ENCODE measurements at regions not wholly inside any gene's neighbourhood (a gene's known extent, or its start where the extent isn't known, plus 50 kb on each side); places are given as distances from the start of the nearest gene placed in this dataset.

- H3K9me3 Mint-ChIP-seq, result peaks cover 7% of the 10 kb centered on the region
- DNase-seq (ENCODE audit: low spot score), result no peak
- no peaks in the 10 kb centered on the region for H3K4me1 Mint-ChIP-seq (ENCODE audit: low read depth)
- H3K36me3 Mint-ChIP-seq (ENCODE audit: low read depth), result no peaks in the 10 kb centered on the region
- H3K27ac Mint-ChIP-seq, result no peak overlapping the region
- H3K4me3 Mint-ChIP-seq, result no peak overlapping the region
- no peaks in the 10 kb centered on the region for H3K27me3 Mint-ChIP-seq (ENCODE audit: low read depth)
Measured at GRCh38 chr7:81349044-81349443, 420.8 kb downstream of the HGF start.

GRCh38 chr7:81339946-81340345, 421.1 kb upstream of the SEMA3C start:
- H3K36me3 Mint-ChIP-seq (ENCODE audit: low read depth), result no peaks in the 10 kb centered on the region
- H3K27ac Mint-ChIP-seq, result no peak overlapping the region
- no peak for DNase-seq (ENCODE audit: low spot score)
- peaks cover 8% of the 10 kb centered on the region for H3K9me3 Mint-ChIP-seq
- no peaks in the 10 kb centered on the region for H3K4me1 Mint-ChIP-seq (ENCODE audit: low read depth)
- no peak overlapping the region for H3K4me3 Mint-ChIP-seq
- H3K27me3 Mint-ChIP-seq (ENCODE audit: low read depth), result no peaks in the 10 kb centered on the region

- DNase-seq (ENCODE audit: low spot score), result no peak
- no peaks in the 10 kb centered on the region for H3K4me1 Mint-ChIP-seq (ENCODE audit: low read depth)
- no peak overlapping the region for H3K4me3 Mint-ChIP-seq
- no peaks in the 10 kb centered on the region for H3K27me3 Mint-ChIP-seq (ENCODE audit: low read depth)
- no peak overlapping the region for H3K27ac Mint-ChIP-seq
- no peaks in the 10 kb centered on the region for H3K36me3 Mint-ChIP-seq (ENCODE audit: low read depth)
- peaks cover 8% of the 10 kb centered on the region for H3K9me3 Mint-ChIP-seq
Measured at GRCh38 chr7:81333536-81333935, 414.7 kb upstream of the SEMA3C start.

- H3K4me1 Mint-ChIP-seq (ENCODE audit: low read depth), result no peaks in the 10 kb centered on the region
- no peak overlapping the region for H3K4me3 Mint-ChIP-seq
- DNase-seq (ENCODE audit: low spot score), result no peak
- no peak overlapping the region for H3K27ac Mint-ChIP-seq
- no peaks in the 10 kb centered on the region for H3K27me3 Mint-ChIP-seq (ENCODE audit: low read depth)
- H3K9me3 Mint-ChIP-seq, result peaks cover 8% of the 10 kb centered on the region
- H3K36me3 Mint-ChIP-seq (ENCODE audit: low read depth), result no peaks in the 10 kb centered on the region
Measured at GRCh38 chr7:81333004-81333403, 414.2 kb upstream of the SEMA3C start.

DNA sequence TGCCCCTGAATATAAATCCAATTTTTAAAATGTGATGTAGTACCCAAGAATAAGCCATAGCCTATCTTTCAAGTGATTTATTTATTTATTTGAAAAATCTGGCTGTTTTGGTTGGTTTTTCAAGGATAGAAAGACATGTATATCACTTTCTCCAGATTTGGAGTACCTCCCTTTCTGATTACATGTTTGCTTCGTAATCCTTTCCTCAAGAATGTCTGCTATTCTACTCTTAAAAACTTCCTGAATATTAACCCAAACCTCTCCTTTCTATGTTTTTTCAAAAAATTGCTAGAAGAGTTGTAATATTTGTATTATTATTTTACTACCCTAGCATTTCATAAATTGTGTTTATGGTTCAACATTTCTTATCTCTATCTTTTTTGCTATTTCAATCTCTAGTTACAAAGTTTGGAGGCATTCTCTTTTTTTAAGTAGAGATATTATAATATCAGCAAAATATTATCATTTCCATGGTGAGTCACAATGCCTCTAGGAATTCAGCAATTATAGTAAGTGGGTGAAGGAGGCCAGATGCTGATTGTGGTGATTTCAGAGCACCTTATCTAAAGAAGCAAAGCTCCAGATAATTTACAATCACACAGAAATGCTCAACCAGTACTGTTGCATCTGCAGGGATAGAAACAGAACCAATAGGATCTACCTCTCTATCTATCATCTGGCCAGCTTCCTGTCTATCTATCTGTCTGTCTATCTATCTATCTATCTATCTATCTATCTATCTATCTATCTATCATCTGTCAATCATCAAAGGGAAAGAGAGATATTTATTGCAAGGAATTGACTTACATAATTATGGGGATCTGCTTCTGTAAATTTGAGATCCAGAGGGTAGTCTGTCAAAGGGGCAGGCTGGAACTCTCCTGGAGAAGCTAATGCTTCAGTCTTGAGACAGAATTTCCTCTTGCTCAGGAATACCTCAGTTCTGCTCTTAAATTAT, 412.5 kb upstream of the SEMA3C start:
- Mint-ChIP-seq H3K27me3 (ENCODE audit: low read depth) (no peaks in the 10 kb centered on the region), H3K4me3 (no peak overlapping the region), H3K27ac (no peak overlapping the region), H3K4me1 (ENCODE audit: low read depth) (no peaks in the 10 kb centered on the region), H3K9me3 (peaks cover 8% of the 10 kb centered on the region), H3K36me3 (ENCODE audit: low read depth) (no peaks in the 10 kb centered on the region)
- no peak for DNase-seq (ENCODE audit: low spot score)

- H3K27ac Mint-ChIP-seq, result no peak overlapping the region
- H3K4me1 Mint-ChIP-seq (ENCODE audit: low read depth), result no peaks in the 10 kb centered on the region
- peaks cover 8% of the 10 kb centered on the region for H3K9me3 Mint-ChIP-seq
- H3K4me3 Mint-ChIP-seq, result no peak overlapping the region
- no peak for DNase-seq (ENCODE audit: low spot score)
- no peaks in the 10 kb centered on the region for H3K27me3 Mint-ChIP-seq (ENCODE audit: low read depth)
- no peaks in the 10 kb centered on the region for H3K36me3 Mint-ChIP-seq (ENCODE audit: low read depth)
Measured at GRCh38 chr7:81330108-81330507, 411.3 kb upstream of the SEMA3C start.

- no peak overlapping the region for H3K27ac Mint-ChIP-seq
- no peaks in the 10 kb centered on the region for H3K4me1 Mint-ChIP-seq (ENCODE audit: low read depth)
- no peak overlapping the region for H3K4me3 Mint-ChIP-seq
- no peaks in the 10 kb centered on the region for H3K36me3 Mint-ChIP-seq (ENCODE audit: low read depth)
- no peak for DNase-seq (ENCODE audit: low spot score)
- H3K27me3 Mint-ChIP-seq (ENCODE audit: low read depth), result no peaks in the 10 kb centered on the region
- H3K9me3 Mint-ChIP-seq, result peaks cover 8% of the 10 kb centered on the region
Measured at GRCh38 chr7:81327468-81328266, 408.8 kb upstream of the SEMA3C start.

DNA sequence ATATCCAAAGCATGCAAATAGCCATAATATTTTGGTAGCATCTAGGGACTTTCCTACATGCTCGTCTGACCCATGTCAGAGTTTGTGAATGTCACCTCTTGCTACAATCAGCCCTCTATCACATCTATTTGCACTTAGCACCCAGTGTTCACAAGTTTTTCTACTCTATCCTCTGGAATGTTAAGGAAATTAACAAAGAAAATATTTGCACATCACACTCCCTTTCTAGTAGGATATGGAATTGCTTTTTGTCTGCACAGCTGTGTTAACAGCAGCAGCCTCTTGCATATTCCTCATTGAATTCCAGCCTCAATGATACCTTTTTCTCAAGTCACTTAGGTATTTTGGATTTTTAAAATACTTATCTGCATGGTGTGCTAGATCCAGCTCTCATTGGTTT, 403.1 kb upstream of the SEMA3C start:
- Mint-ChIP-seq H3K27ac (no peak overlapping the region), H3K27me3 (ENCODE audit: low read depth) (no peaks in the 10 kb centered on the region), H3K4me1 (ENCODE audit: low read depth) (no peaks in the 10 kb centered on the region), H3K9me3 (peaks cover under 1% of the 10 kb centered on the region), H3K36me3 (ENCODE audit: low read depth) (no peaks in the 10 kb centered on the region), H3K4me3 (no peak overlapping the region)
- no peak for DNase-seq (ENCODE audit: low spot score)

DNA sequence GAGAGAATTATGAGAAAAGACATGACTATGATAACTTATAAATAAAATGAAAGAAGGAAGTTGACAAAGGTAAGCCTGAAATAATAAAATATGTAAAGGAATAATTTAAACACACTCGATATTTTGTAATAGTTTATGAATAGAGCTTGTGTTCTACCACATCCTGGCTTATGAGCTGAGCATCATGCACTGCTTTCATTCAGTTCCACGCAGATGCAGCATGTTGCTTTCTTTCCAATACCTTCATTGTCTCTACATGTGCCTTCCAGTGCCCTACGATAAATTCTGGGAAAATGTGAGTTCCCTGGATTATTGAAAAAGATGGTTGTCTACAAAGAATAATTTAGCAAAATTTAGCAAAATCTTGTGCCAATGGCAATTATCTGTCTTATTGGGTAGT, 398.9 kb upstream of the SEMA3C start:
- Mint-ChIP-seq H3K4me3 (no peak overlapping the region), H3K36me3 (ENCODE audit: low read depth) (no peaks in the 10 kb centered on the region), H3K9me3 (no peaks in the 10 kb centered on the region), H3K27me3 (ENCODE audit: low read depth) (no peaks in the 10 kb centered on the region), H3K27ac (no peak overlapping the region), H3K4me1 (ENCODE audit: low read depth) (no peaks in the 10 kb centered on the region)
- DNase-seq (ENCODE audit: low spot score), result no peak

- no peak overlapping the region for H3K4me3 Mint-ChIP-seq
- no peaks in the 10 kb centered on the region for H3K36me3 Mint-ChIP-seq (ENCODE audit: low read depth)
- no peaks in the 10 kb centered on the region for H3K4me1 Mint-ChIP-seq (ENCODE audit: low read depth)
- DNase-seq (ENCODE audit: low spot score), result no peak
- no peak overlapping the region for H3K27ac Mint-ChIP-seq
- no peaks in the 10 kb centered on the region for H3K27me3 Mint-ChIP-seq (ENCODE audit: low read depth)
- H3K9me3 Mint-ChIP-seq, result no peaks in the 10 kb centered on the region
Measured at GRCh38 chr7:81308643-81309322, 389.9 kb upstream of the SEMA3C start.

DNA sequence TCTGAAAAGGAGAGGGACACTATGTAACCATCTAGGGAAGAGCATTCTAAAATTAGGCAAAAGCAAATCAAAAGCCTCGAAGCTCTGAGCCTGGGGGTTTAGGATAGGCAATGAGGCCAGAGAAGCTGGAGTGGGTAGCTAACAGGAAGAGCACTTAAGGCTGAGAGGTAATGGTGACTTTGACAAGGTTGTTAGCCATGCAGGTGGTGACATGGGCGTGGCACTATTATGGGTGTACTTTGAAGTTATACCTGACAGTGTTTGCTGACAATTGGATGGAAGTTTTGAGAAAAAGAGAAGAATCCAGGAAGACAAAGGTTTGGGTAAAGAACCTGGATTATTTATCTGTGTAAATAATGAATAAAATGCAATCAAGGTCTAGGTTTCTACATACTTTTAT, 383.0 kb upstream of the SEMA3C start:
- no peaks in the 10 kb centered on the region for H3K9me3 Mint-ChIP-seq
- DNase-seq (ENCODE audit: low spot score), result no peak
- H3K4me3 Mint-ChIP-seq, result no peak overlapping the region
- H3K36me3 Mint-ChIP-seq (ENCODE audit: low read depth), result no peaks in the 10 kb centered on the region
- H3K4me1 Mint-ChIP-seq (ENCODE audit: low read depth), result no peaks in the 10 kb centered on the region
- H3K27me3 Mint-ChIP-seq (ENCODE audit: low read depth), result no peaks in the 10 kb centered on the region
- no peak overlapping the region for H3K27ac Mint-ChIP-seq

DNA sequence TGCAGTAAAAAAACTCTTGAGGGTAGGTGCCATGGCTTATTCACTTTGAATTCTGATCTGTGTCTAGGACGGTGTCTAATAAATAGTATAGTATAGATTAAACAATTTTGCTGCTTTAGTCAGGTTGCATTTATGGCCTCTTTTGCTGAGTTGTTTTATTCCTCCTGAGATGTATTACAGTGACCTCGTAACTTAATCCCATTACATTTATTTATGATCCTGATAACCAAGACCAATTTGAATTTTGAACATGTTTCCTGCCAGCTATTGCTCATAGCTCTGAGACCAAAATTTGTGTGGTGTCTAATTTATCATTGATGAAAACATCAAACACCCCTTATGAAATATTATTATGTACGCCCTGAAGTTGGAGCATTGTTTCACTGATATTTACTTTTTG, 381.9 kb upstream of the SEMA3C start:
- no peaks in the 10 kb centered on the region for H3K36me3 Mint-ChIP-seq (ENCODE audit: low read depth)
- H3K27me3 Mint-ChIP-seq (ENCODE audit: low read depth), result no peaks in the 10 kb centered on the region
- DNase-seq (ENCODE audit: low spot score), result no peak
- H3K9me3 Mint-ChIP-seq, result no peaks in the 10 kb centered on the region
- H3K4me1 Mint-ChIP-seq (ENCODE audit: low read depth), result no peaks in the 10 kb centered on the region
- H3K27ac Mint-ChIP-seq, result no peak overlapping the region
- no peak overlapping the region for H3K4me3 Mint-ChIP-seq

GRCh38 chr7:81299711-81300110, 380.9 kb upstream of the SEMA3C start:
- no peaks in the 10 kb centered on the region for H3K27me3 Mint-ChIP-seq (ENCODE audit: low read depth)
- no peaks in the 10 kb centered on the region for H3K4me1 Mint-ChIP-seq (ENCODE audit: low read depth)
- no peak for DNase-seq (ENCODE audit: low spot score)
- no peak overlapping the region for H3K27ac Mint-ChIP-seq
- H3K9me3 Mint-ChIP-seq, result no peaks in the 10 kb centered on the region
- no peaks in the 10 kb centered on the region for H3K36me3 Mint-ChIP-seq (ENCODE audit: low read depth)
- no peak overlapping the region for H3K4me3 Mint-ChIP-seq

All from T-helper 2 cell treated with Interferon-gamma antibody and Interleukin-4, amounts not matched to agents 5 μg/mL and 100 μg/mL, for 36 hours (primary cell).